C4-2B (cell line): ENCODE measurements at regions not wholly inside any gene's neighbourhood (a gene's known extent, or its start where the extent isn't known, plus 50 kb on each side); places are given as distances from the start of the nearest gene placed in this dataset.

Experiments used
- CTCF ChIP-seq: fragments of 450-650 bp; conservative IDR thresholded peaks from 2 replicates; pipeline ENCODE4 v1.5.1; 2017; ENCODE audit warnings: mild to moderate bottlenecking
- ZFX ChIP-seq: fragments of 450-650 bp; IDR thresholded peaks from 2 replicates; pipeline ENCODE4 v1.6.1; 2017

DNA sequence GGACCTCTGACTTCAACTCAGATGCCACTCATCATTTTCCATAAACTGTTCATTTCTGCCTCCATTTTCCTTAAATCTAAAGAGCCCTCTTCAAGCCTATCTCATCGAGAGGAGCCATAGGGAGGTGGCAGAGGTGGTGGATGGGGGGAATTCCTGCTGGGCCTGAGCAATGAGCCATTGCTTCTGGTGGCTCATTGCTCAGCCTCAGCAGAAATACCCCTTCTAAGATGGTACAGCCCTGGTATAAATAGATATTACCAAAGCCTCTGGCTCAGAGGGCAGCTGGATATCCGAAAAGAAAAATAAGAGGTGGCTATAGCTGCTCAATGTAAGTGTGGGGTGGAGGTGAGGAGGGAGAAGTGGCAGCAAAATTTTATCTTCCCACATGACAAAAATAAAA, 313.5 kb downstream of the CAAP1 start:
- no peak for TF ChIP-seq CTCF
- TF ChIP-seq ZFX = no peak
